Tibial artery (tissue), 4 donors: ENCODE measurements at regions not wholly inside any gene's neighbourhood (a gene's known extent, or its start where the extent isn't known, plus 50 kb on each side); places are given as distances from the start of the nearest gene placed in this dataset.

ENCODE experiments used
- DNase-seq, 2 donors: peaks; one replicate each; pipeline ENCODE4 v3.0.0-alpha.2; 2019
- H3K27ac ChIP-seq, 2 donors: fragments of 200-600 bp; sonication (generic) in 1 of 2; 1 replicate in 1 of 2; 2 replicates in 1 of 2; pipeline ENCODE4 v1.5.1; 2018 to 2019; ENCODE audit warnings: mild to moderate bottlenecking in 1 of 2
- H3K27me3 ChIP-seq, 2 donors: fragments of 200-600 bp; sonication (generic) in 1 of 2; one replicate each; pipeline versions ENCODE4 v1.5.1 to v1.6.0; 2016 to 2019
- H3K36me3 ChIP-seq, 3 donors: fragments of 200-600 bp; sonication (generic) in 2 of 3; one replicate each; pipeline ENCODE4 v1.5.1; 2016 to 2019; ENCODE audit warnings: mild to moderate bottlenecking in 2 of 3
- H3K4me1 ChIP-seq, 4 donors: fragments of 200-600 bp; sonication (generic) in 2 of 4; 1 replicate in 3 of 4; 2 replicates in 1 of 4; pipeline ENCODE4 v1.5.1; 2016 to 2019
- H3K4me3 ChIP-seq, 2 donors: fragments of 200-600 bp; sonication (generic) in 1 of 2; 1 replicate in 1 of 2; 2 replicates in 1 of 2; pipeline ENCODE4 v1.5.1; 2018 to 2019; ENCODE audit warnings: mild to moderate bottlenecking in 2 of 2
- H3K9me3 ChIP-seq, 3 donors: fragments of 200-600 bp; sonication (generic) in 1 of 3; one replicate each; pipeline ENCODE4 v1.5.1; 2016 to 2019
- CTCF ChIP-seq, 2 experiments: fragments of 200-600 bp in 1 of 2; fragments of 450-650 bp in 1 of 2; IDR thresholded peaks; one replicate each; pipeline ENCODE4 v1.5.1; 2017 to 2019; ENCODE audit warnings: antibody characterized with exemption in 2 of 2, mild to moderate bottlenecking in 1 of 2, moderate library complexity in 1 of 2
- intact Hi-C: fragments of 100-400 bp; cut with DNase I; formaldehyde crosslinking; loops from one replicate; pipeline ENCODE4 v1.15.0; 2023; ENCODE audit warnings: low total_unique reads

- no peak for DNase-seq
- Histone ChIP-seq H3K4me1 (no peaks in the 10 kb centered on the region), H3K27ac (no peak overlapping the region), H3K27me3 (no peaks in the 10 kb centered on the region), H3K9me3 (no peaks in the 10 kb centered on the region), H3K36me3 (no peaks in the 10 kb centered on the region), H3K4me3 (no peak overlapping the region)
- TF ChIP-seq CTCF (IDR thresholded peaks at IDR 0.05) = no peak
- intact Hi-C loops = no loop called here
Measured at GRCh38 chr2:146591908-146592307, 1252.9 kb upstream of the ACVR2A start.

- no peak overlapping the region for H3K27ac ChIP-seq
- H3K36me3 ChIP-seq = no peaks in the 10 kb centered on the region
- H3K9me3 ChIP-seq = no peaks in the 10 kb centered on the region
- no peaks in the 10 kb centered on the region for H3K27me3 ChIP-seq
- H3K4me1 ChIP-seq = no peaks in the 10 kb centered on the region
- no peak for DNase-seq
- TF ChIP-seq CTCF (IDR thresholded peaks at IDR 0.05) = no peak
- intact Hi-C loops = no loop called here
- no peak overlapping the region for H3K4me3 ChIP-seq
Measured at GRCh38 chr2:146587291-146587713, 1257.5 kb upstream of the ACVR2A start.

- no peaks in the 10 kb centered on the region for H3K36me3 ChIP-seq
- H3K9me3 ChIP-seq = no peaks in the 10 kb centered on the region
- intact Hi-C loops = no loop called here
- no peak for DNase-seq
- no peaks in the 10 kb centered on the region for H3K4me1 ChIP-seq
- no peak overlapping the region for H3K27ac ChIP-seq
- H3K4me3 ChIP-seq = no peak overlapping the region
- no peak for TF ChIP-seq CTCF (IDR thresholded peaks at IDR 0.05)
- no peaks in the 10 kb centered on the region for H3K27me3 ChIP-seq
Measured at GRCh38 chr2:146584316-146584715, 1260.5 kb upstream of the ACVR2A start.

GRCh38 chr2:146579147-146579930, 1265.5 kb upstream of the ACVR2A start:
- no peak for TF ChIP-seq CTCF (IDR thresholded peaks at IDR 0.05)
- Histone ChIP-seq H3K36me3 (no peaks in the 10 kb centered on the region), H3K4me3 (no peak overlapping the region), H3K9me3 (no peaks in the 10 kb centered on the region), H3K27ac (no peak overlapping the region), H3K27me3 (no peaks in the 10 kb centered on the region), H3K4me1 (no peaks in the 10 kb centered on the region)
- DNase-seq = no peak
- intact Hi-C loops = no loop called here

- intact Hi-C loops = no loop called here
- no peak for DNase-seq
Measured at GRCh38 chr2:146576339-146577111, 1268.3 kb upstream of the ACVR2A start.

More at GRCh38 chr2:146576339-146577111, 1268.3 kb upstream of the ACVR2A start:
- no peak overlapping the region for H3K4me3 ChIP-seq
- no peak for TF ChIP-seq CTCF (IDR thresholded peaks at IDR 0.05)
- no peaks in the 10 kb centered on the region for H3K27me3 ChIP-seq
- H3K4me1 ChIP-seq = no peaks in the 10 kb centered on the region
- no peaks in the 10 kb centered on the region for H3K36me3 ChIP-seq
- H3K27ac ChIP-seq = no peak overlapping the region
- H3K9me3 ChIP-seq = no peaks in the 10 kb centered on the region
